Stimulated activated CD4-positive, alpha-beta T cell treated with anti-CD3 and anti-CD28 coated beads, TNF-alpha, amount 100 ng/mL, for 24 hours (primary cell): ENCODE measurements at regions not wholly inside any gene's neighbourhood (a gene's known extent, or its start where the extent isn't known, plus 50 kb on each side); places are given as distances from the start of the nearest gene placed in this dataset.

Experiments
- DNase-seq, 3 experiments: peaks; one replicate each; pipeline ENCODE4 v3.0.0-alpha.2; 2020; ENCODE audit warnings: low read depth in 3 of 3

DNA sequence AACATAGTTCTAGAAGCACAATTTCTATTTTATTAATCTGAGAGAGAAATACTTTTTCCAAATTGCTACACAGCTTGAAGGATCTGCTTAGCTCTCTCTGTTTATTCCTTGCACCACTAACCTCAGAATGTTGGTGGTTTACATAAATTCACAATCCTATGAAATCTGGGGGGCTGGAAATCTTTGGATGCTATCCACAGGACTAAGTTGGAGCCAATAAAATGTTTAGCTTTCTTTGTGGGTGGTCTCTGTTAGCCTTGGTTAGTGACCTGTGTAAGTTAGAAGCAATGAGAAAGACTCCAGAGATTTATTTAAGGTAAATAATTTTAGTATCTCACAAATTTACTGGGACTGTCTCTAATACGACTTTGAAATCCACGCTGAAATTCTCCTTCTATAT, 418.1 kb downstream of the ADGRL2 start:
- DNase-seq: no peak

DNA sequence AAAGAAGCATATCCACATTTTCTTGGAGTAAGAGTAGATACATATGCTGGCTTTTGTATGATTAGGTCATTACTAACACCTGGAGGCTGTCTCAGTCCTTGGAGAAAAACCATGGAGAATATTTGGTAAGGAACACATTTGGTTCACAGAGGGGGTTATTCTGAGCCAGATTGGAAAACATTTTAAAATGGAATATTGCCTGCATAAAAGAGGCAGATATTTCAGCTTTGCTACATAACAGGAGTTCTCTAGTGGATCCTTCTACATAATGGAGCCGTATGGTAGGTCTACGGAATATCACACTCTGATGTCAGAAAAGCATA, 415.1 kb downstream of the ADGRL2 start:
- no peak for DNase-seq

DNA sequence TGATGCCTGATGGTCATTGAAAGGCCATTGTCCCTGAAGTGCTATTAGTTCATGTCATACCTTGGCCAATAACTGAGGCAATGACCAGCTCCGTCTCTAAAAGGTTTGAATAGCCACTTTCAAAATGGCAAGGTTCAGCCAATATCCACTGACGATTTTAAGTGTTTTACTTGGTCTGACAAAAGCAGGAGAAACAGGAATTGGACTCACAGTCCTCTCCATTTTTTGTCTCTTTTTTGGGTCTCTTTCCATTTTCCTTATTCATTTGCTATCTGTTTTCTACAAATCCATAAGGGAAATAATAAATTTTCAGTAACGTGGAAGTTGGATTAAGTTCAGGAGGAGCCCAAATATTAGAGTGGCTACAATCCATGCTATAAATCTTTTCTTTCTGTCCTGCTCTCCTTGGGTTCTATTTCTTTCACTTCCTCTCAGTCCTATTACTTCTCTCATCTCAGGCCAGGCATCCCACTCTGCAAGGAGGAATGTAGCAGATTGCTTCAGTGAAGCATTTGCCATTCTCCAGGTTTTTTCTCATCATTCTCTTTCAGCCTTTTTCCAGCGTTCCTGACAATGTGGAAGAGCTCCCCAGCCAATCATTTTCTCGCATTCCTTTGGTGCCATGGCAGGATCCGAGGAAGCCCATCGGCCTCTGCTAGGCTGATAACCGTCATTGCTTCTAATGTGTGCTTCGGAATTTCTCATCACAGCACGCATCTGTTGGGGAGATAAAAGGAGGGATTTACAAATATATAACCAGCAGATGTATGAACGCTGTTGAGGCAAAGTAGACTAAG, 414.5 kb downstream of the ADGRL2 start:
- no peak for DNase-seq

DNA sequence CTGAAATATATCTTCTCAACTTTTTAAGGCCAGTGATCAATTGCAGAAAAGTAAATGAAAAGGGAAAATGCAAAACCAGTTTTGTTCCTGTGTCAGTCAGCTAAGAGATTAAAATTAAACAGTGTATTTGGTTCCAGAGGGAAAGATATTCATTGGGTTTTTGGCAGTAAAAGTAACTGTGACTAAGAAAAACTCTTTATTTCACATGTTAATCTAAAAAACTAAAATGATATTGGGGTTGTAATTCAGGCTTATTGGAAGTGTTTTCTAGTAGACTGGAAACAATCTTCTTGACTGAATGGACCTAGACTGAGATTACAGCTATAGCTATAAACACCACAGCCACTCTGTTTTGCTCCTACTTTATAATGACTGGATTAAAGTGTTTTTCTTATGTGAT, 413.9 kb downstream of the ADGRL2 start:
- no peak for DNase-seq

DNA sequence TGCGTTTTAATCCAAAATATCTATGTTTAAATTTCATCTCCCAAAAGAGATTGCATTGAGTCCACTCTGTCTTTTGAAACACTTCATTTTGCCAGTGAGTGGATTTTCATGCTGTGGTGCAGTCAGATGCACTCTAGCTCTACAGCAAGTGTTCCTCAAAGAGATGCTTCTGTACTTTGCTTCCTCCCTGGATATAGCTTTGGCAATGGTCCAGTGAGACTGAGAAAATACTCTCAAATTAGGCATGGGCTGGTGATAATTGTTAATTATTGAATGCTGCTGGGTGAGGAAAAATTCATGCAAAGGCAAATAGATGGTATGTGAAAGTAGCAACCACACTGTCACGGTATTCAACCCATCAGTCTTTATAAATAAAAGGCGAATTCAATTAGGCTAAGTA, 396.9 kb downstream of the ADGRL2 start:
- no peak for DNase-seq

DNA sequence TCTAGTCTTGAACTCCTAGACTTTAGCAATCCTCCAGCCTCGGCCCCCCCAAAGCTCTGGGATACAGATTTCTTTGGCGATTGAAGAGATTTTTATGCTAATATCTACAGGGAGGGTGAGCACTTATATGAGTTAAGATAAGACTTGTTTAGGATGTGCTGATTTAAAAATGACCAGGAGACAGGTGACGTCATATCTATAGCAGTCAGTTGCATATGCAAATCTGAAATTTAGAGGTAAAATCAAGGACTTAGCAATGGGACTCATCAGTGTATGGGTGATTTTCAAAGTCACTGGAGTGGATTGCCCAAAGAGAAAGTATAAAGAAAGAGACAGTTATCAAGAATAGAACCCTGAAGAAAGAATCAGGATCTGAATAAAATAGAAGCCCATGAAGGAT, 394.5 kb downstream of the ADGRL2 start:
- DNase-seq: no peak

DNA sequence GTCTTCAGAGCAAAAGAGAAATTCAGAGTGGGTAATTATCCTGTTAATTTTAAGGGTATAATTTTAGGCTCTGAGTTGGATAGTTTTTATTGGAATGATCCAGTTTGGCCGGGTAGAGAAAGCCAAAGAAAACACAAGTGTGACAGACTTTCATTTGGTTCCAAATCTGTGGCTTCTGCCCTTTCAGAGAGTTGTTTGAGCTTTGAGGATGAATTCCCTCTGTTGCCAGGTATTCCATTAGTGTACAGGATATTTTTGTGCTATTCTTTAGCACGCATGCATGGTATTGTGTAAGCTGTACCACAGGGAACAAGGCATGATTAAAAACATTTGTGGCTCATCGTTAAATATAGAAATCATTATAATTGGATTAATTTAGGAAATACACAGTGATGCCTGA, 384.4 kb downstream of the ADGRL2 start:
- DNase-seq: no peak

DNA sequence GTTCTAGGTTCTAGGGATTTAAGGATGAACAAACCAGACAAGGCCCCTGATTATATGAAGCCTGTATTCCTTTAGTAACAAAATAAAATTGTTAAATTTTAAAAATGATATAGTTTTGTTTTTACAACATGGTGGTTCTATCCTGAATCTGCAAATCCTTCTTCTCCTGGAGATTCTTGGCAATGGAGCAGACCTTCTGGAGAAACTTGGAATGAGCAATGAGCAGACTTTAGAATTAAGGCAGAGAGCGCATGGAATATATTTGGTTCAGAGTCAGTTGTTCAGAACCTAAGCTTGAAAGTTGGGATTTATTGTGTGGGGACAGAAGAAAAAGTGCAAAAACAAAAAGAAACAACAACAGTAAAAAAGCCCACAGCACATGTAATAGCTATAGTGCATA, 381.1 kb downstream of the ADGRL2 start:
- no peak for DNase-seq

DNA sequence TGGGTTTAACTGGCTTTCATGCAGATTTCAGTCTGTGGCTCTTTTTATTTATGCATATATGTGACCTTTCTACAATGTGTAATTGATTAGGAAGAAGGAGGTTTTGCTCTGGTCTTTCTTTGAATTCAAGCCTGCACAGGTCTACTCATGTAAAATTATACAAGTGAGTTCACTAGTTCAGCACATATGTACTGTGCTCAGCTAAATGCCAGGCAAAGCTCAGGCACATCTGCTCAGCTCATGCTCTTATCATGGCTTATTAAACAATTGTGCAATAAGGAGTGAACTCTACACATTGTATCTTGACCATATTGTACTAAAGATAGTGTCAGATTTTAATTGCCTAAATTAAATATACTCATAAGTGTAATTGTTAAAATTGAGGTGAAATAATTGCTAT, 378.4 kb downstream of the ADGRL2 start:
- no peak for DNase-seq

DNA sequence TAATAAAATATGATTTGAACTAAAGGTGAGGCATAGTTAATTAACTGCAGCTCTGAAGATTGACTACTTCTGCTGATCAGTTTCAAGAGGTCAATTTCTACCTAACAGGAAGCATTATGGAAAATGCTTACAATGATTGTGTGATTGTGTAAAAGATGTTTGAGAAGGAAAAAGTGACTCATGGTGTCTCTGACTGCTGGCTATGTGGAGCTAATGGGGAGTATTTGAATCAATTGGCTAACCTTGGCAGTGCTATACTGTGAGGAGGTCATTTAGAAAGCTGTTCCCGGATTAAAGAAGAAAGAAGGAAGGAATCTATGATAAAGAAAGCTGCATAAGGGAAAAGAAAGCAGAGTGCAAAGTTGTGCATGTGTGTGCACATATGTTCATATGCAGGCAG, 376.5 kb downstream of the ADGRL2 start:
- no peak for DNase-seq

DNA sequence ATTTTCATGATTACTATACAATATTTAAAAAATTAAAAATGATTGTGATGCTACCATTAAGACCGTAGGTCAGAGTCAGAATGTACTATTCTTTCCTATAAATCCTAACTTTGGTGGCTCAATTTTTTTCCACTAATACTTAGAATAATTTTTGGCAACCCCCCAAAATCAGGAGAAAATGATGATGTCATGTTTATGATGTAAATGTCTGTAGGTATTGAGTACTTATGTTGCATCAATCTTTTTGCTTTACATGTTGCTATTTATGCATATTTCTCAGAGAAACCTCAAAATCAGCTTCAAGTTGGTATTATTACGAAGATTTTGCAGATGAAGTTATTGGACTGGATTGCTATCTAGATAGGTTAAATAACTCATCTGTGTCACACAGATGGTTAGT, 371.2 kb downstream of the ADGRL2 start:
- DNase-seq: no peak

DNA sequence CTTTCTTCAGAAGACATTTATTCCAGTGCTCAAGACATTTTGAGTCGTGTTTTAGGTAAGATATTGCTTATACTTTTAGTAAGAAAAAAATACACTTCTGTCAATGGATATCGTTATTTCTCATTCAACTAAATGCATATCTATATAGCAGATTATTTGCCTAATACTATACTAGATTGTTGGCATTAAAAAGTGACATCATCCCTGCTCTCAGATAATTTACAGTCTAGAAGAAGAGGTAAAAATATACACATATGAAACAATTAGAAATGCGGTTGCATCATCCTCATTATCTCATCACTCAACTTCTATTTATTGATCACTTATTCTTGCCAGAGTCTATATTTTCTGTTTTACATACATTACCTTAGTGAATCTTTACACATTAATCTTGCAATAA, 367.7 kb downstream of the ADGRL2 start:
- DNase-seq: no peak

DNA sequence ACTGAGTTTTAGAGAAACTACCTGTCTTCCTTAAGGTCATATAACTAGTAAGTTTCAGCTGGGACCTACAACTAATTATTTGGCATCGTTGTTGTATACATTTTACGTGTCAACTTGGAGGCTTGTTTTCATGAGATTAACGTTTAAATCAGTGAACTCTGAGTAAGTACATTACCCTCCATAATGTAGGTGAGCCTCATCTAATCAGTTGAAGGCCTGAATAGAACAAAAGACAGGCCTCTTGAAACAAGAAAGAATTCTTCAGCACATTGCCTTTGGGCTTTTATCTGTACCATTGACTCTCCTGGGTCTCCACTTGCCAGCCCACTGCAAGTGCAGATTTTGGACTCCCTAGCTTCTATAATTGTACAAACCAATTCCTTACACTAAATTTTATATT, 364.6 kb downstream of the ADGRL2 start:
- DNase-seq: no peak

DNA sequence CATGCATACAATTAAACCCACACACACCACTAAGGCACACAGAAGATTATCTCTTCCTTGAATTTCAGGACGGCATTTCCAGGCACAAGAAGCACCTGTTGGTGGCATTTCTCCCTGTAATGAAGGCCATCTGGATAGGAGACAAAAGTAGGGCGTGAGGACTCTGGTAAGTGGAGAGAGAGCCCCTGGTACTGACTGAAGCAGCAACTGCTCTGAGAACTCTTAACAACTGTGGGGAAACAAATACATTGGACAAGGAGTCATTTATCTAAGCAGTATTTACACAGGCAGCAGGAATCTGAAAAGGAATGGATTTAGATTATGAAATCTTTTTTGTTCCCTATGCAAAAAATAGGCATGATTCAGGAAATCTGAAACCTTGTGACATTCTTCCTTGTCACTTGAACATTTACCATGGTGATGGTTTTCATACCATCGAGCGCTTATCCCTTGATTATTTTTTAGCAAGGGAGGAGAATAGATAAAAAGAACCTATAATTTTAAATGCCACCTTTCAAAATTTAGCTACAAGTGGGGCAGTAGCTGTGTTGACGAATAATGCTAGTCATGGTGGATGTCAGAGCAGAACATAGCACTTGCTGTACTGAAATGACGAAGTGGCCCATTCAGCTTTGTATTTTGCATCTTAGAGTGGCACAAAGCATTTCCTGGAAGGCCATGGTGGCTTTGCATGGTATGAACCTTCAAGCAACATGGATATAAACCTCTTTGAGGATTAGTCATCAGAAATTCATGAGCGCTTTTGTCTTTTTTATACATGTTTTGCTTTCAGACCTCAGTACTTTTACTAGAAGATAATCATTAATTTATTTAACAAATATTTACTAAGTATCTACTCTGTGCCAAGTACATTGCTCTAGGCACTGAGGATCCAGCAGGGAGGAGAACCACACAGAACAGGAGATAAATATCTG, 362.0 kb downstream of the ADGRL2 start:
- no peak for DNase-seq

DNA sequence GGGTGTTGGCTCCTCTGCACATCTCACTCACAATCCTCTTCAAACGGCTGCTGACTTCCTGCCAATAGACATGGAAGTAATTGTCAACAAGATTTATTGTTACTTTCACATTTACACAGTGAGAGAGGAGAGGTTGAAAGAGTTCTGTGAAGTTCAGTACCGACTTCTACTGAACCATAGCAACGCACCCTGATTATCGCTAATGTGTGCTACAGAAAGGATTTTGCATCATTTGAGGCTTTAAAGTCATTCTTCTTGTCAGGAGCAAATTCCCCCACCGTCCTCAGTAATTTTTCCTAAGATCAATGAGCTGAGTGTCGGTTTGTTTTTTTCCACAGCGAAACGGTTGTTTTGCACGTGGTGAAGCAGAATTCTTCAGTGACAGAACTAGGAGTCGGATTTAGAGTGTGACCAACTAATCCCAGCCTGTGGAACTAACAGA, 361.0 kb downstream of the ADGRL2 start:
- DNase-seq: no peak

DNA sequence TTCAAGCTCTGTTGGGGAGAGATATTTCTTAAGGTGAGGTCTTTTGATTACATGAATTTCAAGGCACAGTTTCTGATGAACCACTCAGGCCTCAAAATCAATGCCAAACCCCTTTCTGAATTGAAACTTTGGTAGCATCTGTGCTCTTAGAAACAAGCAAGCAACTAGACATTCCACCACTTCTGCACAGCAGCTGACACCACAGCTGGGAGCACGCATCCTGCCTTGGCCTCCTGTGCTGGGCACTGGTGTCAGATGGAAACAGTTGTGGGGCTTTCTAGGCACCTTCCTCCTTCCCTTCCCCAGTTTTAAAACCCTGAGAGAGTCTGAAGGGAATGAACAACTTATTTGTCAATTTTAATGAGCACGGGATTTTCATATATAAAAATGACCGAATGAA, 360.2 kb downstream of the ADGRL2 start:
- DNase-seq: no peak

DNA sequence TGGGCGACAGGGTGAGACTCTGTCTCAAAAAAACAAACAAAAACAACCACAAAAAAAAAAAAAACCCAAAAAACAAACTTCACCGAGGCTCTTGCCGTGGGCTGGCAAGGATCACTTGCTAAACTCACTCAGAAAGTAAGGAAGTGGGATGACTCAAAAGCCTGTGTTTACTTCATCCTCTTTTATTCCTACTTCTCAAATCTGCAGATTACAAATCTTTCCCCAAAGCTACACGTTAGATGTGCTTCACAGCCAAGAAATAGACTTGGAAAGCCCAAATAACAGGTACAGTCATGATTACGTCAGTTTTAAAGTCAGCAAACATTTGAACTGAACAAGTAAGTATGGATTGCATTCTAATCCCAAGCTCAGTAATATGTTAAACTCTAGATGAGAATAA, 359.3 kb downstream of the ADGRL2 start:
- DNase-seq: no peak

DNA sequence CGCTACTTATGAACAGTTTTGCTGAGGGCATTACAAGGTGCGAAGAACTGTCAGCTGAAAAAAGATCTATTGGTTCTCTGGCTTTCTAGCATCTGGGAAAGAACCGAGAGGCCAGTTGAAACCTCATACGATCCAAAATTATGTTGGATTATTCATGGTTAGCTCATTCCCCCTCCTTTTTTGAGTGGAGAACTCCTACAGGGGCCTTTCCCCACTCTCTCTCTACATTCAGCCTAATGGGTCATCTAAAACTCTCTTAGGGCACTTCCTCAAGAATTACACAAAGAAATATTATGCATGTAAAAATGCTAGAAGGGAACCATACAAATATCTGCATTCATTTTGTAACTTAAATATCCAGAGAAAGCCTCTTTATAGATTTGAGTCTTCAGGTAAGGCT, 358.2 kb downstream of the ADGRL2 start:
- DNase-seq: no peak

DNA sequence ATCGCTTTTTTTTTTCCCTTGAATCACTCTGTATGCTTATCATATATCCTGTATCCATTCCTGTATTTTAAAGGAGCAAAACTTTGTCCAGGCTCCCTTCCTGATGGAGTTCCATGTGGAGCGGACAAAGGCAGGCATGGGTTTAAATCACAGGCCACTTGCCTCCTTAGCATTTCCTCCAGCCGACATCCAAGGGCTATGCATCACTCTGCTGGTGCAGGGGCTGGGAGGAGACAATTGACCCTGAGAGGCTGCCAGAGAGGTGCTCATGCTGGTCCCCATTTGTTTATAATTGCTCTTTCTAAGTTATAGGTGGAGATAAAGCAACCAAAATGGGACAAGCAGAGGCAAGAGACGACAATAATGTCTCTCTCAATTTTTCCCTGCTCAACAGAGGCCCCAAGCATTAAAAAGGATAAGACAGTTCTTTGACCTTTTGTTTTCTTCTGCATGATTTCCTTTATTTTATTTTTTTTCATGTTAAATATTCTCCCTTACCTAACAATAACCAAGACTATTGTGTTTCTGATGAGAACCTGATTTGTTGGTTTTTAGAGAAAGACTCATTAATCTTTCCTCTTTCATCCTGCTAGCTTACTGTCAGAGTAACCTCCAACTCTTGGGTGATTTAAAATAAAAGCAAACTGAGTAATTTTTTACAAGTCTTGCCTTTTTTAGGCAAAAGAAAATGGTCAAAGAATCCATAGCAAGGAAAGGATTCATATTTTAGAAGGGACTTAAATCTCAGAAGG, 353.7 kb downstream of the ADGRL2 start:
- DNase-seq: no peak

DNA sequence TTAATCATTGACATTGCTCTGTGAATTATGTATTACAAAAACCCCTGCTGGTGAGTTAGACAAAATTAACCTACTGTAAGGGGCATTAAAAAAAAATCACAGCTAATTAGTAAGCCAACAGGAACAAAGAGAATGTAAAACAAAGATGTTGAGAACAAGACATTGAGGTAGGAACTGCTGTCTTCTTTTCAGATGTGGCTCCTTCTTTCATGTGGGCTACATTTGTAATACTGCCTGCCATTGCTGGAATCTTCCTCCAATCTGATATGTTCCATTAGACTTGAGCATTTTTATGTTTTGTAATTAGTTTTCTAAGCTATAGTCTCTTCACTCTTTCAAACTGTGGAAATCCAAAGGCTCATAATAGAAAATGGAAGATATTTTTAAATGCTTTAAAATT, 353.0 kb downstream of the ADGRL2 start:
- DNase-seq: no peak

DNA sequence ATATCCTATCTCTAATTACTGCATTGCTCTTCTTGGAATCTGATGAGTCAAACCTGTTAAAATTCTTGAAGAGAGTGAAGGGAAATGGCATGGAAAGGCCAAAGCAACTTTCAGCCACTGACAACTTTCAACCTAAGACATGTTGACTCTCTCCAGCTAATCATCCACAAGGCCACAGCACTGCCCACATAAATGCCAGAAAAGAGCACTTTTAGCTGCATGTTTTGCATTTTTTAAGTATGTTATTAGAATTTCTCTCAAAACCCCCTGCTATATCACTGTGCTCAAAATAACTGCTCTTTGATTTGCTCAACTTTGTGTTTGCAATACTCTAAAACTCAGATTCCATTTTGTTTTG, 352.5 kb downstream of the ADGRL2 start:
- DNase-seq: no peak
